HCT116 (cell line): ENCODE measurements at regions not wholly inside any gene's neighbourhood (a gene's known extent, or its start where the extent isn't known, plus 50 kb on each side); places are given as distances from the start of the nearest gene placed in this dataset.

ENCODE experiments used
- ATAC-seq: fragments of 200-7000 bp; cut with Tn5 transposase; 2 replicates; pipeline ENCODE4 v1.9.1; 2020; ENCODE audit warnings: mild to moderate bottlenecking, moderate library complexity
- BruUV-seq: library from RNA; stranded (reverse); fragments of 400-500 nt; replicated peaks from 2 replicates; lab custom pipeline; 2021; lab: Mats Ljungman, UMichigan
- CTCF ChIA-PET: fragments of 300-600 bp; sonication (Branson Sonifier 250); formaldehyde crosslinking; loops from one replicate; lab custom pipeline; 2021; ENCODE audit warnings: antibody characterized with exemption; lab: Charles Lee
- POLR2A ChIA-PET: fragments of 300-600, 350-600 bp; sonication (Branson Sonifier 250); formaldehyde crosslinking; loops from one replicate; lab custom pipeline; 2021; ENCODE audit warnings: antibody characterized with exemption; lab: Charles Lee
- RAD21 ChIA-PET, 2 experiments: fragments of 300-600 bp; sonication (Branson Sonifier 250); formaldehyde crosslinking; loops; one replicate each; lab custom pipeline; 2023; ENCODE audit warnings: low total read pairs in 2 of 2; ENCODE audit not compliant: uncharacterized antibody in 2 of 2, unreplicated experiment in 2 of 2, low non-redundant PET in 1 of 2; lab: Charles Lee
- DNase-seq: peaks from one replicate; pipeline ENCODE4 v3.0.0-alpha.2; 2010; ENCODE audit warnings: low read depth, low spot score
- H2AFZ ChIP-seq: fragments of 200-600 bp; shearing (Covaris generic), sonication (generic); 2 replicates; pipeline ENCODE4 v1.6.1; 2017; ENCODE audit warnings: low read depth, mixed run types, mixed read lengths, antibody characterized with exemption, low read length; ENCODE audit not compliant: poor library complexity, severe bottlenecking
- H3K27ac ChIP-seq: 2 replicates; pipeline ENCODE4 v1.5.1; 2012; ENCODE audit warnings: low read depth, low read length
- H3K27me3 ChIP-seq: fragments of 200-600 bp; sonication (generic); 2 replicates; pipeline ENCODE4 v1.6.1; 2016; ENCODE audit warnings: mixed run types, low read length, mixed read lengths; ENCODE audit not compliant: insufficient read depth
- H3K36me3 ChIP-seq, 2 experiments: fragments of 200-500 bp in 1 of 2; fragments of 200-600 bp in 1 of 2; sonication (Bioruptor generic) in 1 of 2; sonication (generic) in 1 of 2; 2 replicates each; pipeline versions ENCODE4 v1.5.1 to v1.6.1; 2014 to 2016; ENCODE audit warnings: low read length in 2 of 2, inconsistent platforms in 1 of 2, mixed read lengths in 1 of 2, mixed run types in 1 of 2; ENCODE audit not compliant: insufficient read depth in 2 of 2, control insufficient read depth in 1 of 2
- H3K4me1 ChIP-seq, 2 experiments: fragments of 200-600 bp in 1 of 2; sonication (generic) in 1 of 2; 2 replicates each; pipeline versions ENCODE4 v1.5.1 to v1.6.1; 2012 to 2017; ENCODE audit warnings: low read length in 2 of 2, inconsistent platforms in 1 of 2, mild to moderate bottlenecking in 1 of 2, mixed read lengths in 1 of 2, mixed run types in 1 of 2, moderate library complexity in 1 of 2; ENCODE audit not compliant: insufficient read depth in 2 of 2, control insufficient read depth in 1 of 2
- H3K4me2 ChIP-seq: fragments of 200-600 bp; sonication (generic); 2 replicates; pipeline ENCODE4 v1.6.1; 2017; ENCODE audit warnings: mixed run types, low read length, mixed read lengths
- H3K4me3 ChIP-seq, 2 experiments: fragments of 200-600 bp in 1 of 2; sonication (generic) in 1 of 2; replicated peaks in 1 of 2; 2 replicates each; pipeline ENCODE4 v1.5.1; 2011 to 2016; ENCODE audit warnings: low read length in 2 of 2, control low read depth in 1 of 2, low read depth in 1 of 2, mild to moderate bottlenecking in 1 of 2, mixed read lengths in 1 of 2, mixed run types in 1 of 2
- H3K79me2 ChIP-seq: fragments of 200-600 bp; sonication (generic); 2 replicates; pipeline ENCODE4 v1.6.1; 2017; ENCODE audit warnings: mild to moderate bottlenecking, mixed run types, low read length, moderate library complexity, mixed read lengths; ENCODE audit not compliant: insufficient read depth
- H3K9ac ChIP-seq: fragments of 200-600 bp; sonication (generic); 2 replicates; pipeline ENCODE4 v1.6.1; 2016; ENCODE audit warnings: low read length, mixed read lengths
- H3K9me2 ChIP-seq: fragments of 200-600 bp; sonication (generic), shearing (Covaris generic); 2 replicates; pipeline ENCODE4 v1.6.1; 2017; ENCODE audit warnings: mixed run types, mild to moderate bottlenecking, moderate library complexity; ENCODE audit not compliant: insufficient read depth
- H3K9me3 ChIP-seq, 2 experiments: fragments of 200-500 bp in 1 of 2; fragments of 200-600 bp in 1 of 2; sonication (Bioruptor generic) in 1 of 2; sonication (generic) in 1 of 2; 2 replicates each; pipeline ENCODE4 v1.6.1; 2014 to 2017; ENCODE audit warnings: low read length in 2 of 2, mixed read lengths in 2 of 2, inconsistent platforms in 1 of 2, low read depth in 1 of 2, mild to moderate bottlenecking in 1 of 2, mixed run types in 1 of 2, moderate library complexity in 1 of 2; ENCODE audit not compliant: control insufficient read depth in 1 of 2, insufficient read depth in 1 of 2
- H4K20me1 ChIP-seq: fragments of 200-600 bp; sonication (generic), shearing (Covaris generic); 2 replicates; pipeline ENCODE4 v1.6.1; 2017; ENCODE audit warnings: mixed run types, mild to moderate bottlenecking, moderate library complexity; ENCODE audit not compliant: insufficient read depth
- CEBPB ChIP-seq: IDR thresholded peaks from 2 replicates; pipeline ENCODE4 v1.6.1; 2012; ENCODE audit warnings: low read depth
- EGR1 ChIP-seq: IDR thresholded peaks from 2 replicates; pipeline ENCODE4 v1.6.1; 2012; ENCODE audit warnings: low read depth
- ELF1 ChIP-seq: IDR thresholded peaks from 2 replicates; pipeline ENCODE4 v1.6.1; 2012; ENCODE audit warnings: low read depth, borderline replicate concordance
- EZH2 ChIP-seq: fragments of 200-600 bp; sonication (generic); IDR thresholded peaks from 2 replicates; pipeline ENCODE4 v1.6.1; 2017; ENCODE audit warnings: antibody characterized with exemption, mixed run types
- EZH2phosphoT487 ChIP-seq: fragments of 200-600 bp; IDR thresholded peaks from 2 replicates; pipeline ENCODE4 v1.6.1; 2018; ENCODE audit warnings: antibody characterized with exemption, borderline replicate concordance
- FOSL1 ChIP-seq: IDR thresholded peaks from 2 replicates; pipeline ENCODE4 v1.6.1; 2012; ENCODE audit warnings: low read depth
- RAD21 ChIP-seq: IDR thresholded peaks from 2 replicates; pipeline ENCODE4 v1.6.1; 2012; ENCODE audit warnings: low read depth, mild to moderate bottlenecking
- SIN3A ChIP-seq: IDR thresholded peaks from 2 replicates; pipeline ENCODE4 v1.6.1; 2012; ENCODE audit warnings: low read depth
- SP1 ChIP-seq: IDR thresholded peaks from 2 replicates; pipeline ENCODE4 v1.6.1; 2012; ENCODE audit warnings: low read depth
- TCF7L2 ChIP-seq: IDR thresholded peaks from 2 replicates; pipeline ENCODE4 v1.7.0; 2011; ENCODE audit warnings: borderline replicate concordance, inconsistent platforms; ENCODE audit not compliant: insufficient read depth, insufficient read length; ENCODE audit errors: extremely low read depth
- ZFX ChIP-seq: fragments of 450-650 bp; IDR thresholded peaks from 2 replicates; pipeline ENCODE4 v1.6.1; 2017
- ZNF274 ChIP-seq: fragments of 200-500 bp; sonication (Bioruptor generic); IDR thresholded peaks from 2 replicates; pipeline ENCODE4 v1.6.1; 2014; ENCODE audit warnings: mild to moderate bottlenecking, low read depth, low read length, inconsistent platforms
- intact Hi-C: fragments of 100-400 bp; cut with micrococcal nuclease; formaldehyde crosslinking; loops from 2 replicates; pipeline ENCODE4 v1.10.0; 2022
- TF ChIP-seq, protein P1 (sequence below), 3 experiments: fragments of 200-600 bp in 1 of 3; sonication (generic) in 1 of 3; IDR thresholded peaks in 2 of 3; conservative IDR thresholded peaks in 1 of 3; 2 replicates each; pipeline ENCODE4 v1.5.1; 2012 to 2017; ENCODE audit warnings: low read depth in 2 of 3, low read length in 2 of 3, antibody characterized with exemption in 1 of 3, borderline replicate concordance in 1 of 3, control low read depth in 1 of 3, mild to moderate bottlenecking in 1 of 3, mixed read lengths in 1 of 3, mixed run types in 1 of 3, moderate library complexity in 1 of 3; ENCODE audit not compliant: insufficient read depth in 1 of 3
- TF ChIP-seq, protein P2 (sequence below): IDR thresholded peaks from 2 replicates; pipeline ENCODE4 v1.6.1; 2012
- TF ChIP-seq, protein P3 (sequence below): IDR thresholded peaks from 2 replicates; pipeline ENCODE4 v1.6.1; 2012; ENCODE audit warnings: low read depth
- TF ChIP-seq, protein P4 (sequence below): IDR thresholded peaks from 2 replicates; pipeline ENCODE4 v1.6.1; 2011; ENCODE audit warnings: mild to moderate bottlenecking, low read length, moderate library complexity; ENCODE audit not compliant: insufficient replicate concordance; ENCODE audit errors: extremely low read depth

DNA sequence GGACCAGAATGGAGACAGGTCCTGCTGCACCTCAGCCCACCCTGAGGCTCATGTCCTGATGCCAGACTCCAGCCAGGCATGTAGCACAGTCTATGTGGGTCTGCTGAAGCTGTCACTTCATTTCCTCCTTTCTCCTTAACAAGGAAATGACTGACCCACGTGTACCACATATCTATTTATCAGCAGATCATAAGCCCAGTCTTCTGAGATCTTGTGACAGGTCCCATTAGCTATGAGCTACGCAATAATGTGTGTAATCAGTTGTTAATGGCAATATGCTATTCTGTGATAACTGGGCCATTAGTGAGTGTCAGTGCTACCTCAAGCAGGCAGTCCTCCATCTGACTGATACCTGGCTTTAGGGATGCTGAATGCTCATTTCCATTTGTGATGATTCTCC, 615.3 kb downstream of the BCL11A start:
- BruUV-seq, result no TSS peak
- no peak for TF ChIP-seq EZH2
- TF ChIP-seq, protein P1, sequence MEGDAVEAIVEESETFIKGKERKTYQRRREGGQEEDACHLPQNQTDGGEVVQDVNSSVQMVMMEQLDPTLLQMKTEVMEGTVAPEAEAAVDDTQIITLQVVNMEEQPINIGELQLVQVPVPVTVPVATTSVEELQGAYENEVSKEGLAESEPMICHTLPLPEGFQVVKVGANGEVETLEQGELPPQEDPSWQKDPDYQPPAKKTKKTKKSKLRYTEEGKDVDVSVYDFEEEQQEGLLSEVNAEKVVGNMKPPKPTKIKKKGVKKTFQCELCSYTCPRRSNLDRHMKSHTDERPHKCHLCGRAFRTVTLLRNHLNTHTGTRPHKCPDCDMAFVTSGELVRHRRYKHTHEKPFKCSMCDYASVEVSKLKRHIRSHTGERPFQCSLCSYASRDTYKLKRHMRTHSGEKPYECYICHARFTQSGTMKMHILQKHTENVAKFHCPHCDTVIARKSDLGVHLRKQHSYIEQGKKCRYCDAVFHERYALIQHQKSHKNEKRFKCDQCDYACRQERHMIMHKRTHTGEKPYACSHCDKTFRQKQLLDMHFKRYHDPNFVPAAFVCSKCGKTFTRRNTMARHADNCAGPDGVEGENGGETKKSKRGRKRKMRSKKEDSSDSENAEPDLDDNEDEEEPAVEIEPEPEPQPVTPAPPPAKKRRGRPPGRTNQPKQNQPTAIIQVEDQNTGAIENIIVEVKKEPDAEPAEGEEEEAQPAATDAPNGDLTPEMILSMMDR (IDR thresholded peaks at IDR 0.05 in 2 of 3, conservative IDR thresholded peaks at IDR 0.05 in 1 of 3; ENCODE audit: borderline replicate concordance in 1 of 3, insufficient read depth in 1 of 3, low read depth in 2 of 3, low read length in 2 of 3), result no peak
- TF ChIP-seq, protein P2, sequence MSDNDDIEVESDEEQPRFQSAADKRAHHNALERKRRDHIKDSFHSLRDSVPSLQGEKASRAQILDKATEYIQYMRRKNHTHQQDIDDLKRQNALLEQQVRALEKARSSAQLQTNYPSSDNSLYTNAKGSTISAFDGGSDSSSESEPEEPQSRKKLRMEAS, result no peak
- TF ChIP-seq, protein P3, sequence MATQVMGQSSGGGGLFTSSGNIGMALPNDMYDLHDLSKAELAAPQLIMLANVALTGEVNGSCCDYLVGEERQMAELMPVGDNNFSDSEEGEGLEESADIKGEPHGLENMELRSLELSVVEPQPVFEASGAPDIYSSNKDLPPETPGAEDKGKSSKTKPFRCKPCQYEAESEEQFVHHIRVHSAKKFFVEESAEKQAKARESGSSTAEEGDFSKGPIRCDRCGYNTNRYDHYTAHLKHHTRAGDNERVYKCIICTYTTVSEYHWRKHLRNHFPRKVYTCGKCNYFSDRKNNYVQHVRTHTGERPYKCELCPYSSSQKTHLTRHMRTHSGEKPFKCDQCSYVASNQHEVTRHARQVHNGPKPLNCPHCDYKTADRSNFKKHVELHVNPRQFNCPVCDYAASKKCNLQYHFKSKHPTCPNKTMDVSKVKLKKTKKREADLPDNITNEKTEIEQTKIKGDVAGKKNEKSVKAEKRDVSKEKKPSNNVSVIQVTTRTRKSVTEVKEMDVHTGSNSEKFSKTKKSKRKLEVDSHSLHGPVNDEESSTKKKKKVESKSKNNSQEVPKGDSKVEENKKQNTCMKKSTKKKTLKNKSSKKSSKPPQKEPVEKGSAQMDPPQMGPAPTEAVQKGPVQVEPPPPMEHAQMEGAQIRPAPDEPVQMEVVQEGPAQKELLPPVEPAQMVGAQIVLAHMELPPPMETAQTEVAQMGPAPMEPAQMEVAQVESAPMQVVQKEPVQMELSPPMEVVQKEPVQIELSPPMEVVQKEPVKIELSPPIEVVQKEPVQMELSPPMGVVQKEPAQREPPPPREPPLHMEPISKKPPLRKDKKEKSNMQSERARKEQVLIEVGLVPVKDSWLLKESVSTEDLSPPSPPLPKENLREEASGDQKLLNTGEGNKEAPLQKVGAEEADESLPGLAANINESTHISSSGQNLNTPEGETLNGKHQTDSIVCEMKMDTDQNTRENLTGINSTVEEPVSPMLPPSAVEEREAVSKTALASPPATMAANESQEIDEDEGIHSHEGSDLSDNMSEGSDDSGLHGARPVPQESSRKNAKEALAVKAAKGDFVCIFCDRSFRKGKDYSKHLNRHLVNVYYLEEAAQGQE, result no peak
- no peak for TF ChIP-seq ELF1
- no peak for TF ChIP-seq SP1
- TF ChIP-seq CEBPB, result no peak
- no peak for TF ChIP-seq RAD21
- TF ChIP-seq TCF7L2, result no peak
- no peak for TF ChIP-seq ZFX
- TF ChIP-seq FOSL1, result no peak
- no peak for TF ChIP-seq SIN3A
- TF ChIP-seq, protein P4, sequence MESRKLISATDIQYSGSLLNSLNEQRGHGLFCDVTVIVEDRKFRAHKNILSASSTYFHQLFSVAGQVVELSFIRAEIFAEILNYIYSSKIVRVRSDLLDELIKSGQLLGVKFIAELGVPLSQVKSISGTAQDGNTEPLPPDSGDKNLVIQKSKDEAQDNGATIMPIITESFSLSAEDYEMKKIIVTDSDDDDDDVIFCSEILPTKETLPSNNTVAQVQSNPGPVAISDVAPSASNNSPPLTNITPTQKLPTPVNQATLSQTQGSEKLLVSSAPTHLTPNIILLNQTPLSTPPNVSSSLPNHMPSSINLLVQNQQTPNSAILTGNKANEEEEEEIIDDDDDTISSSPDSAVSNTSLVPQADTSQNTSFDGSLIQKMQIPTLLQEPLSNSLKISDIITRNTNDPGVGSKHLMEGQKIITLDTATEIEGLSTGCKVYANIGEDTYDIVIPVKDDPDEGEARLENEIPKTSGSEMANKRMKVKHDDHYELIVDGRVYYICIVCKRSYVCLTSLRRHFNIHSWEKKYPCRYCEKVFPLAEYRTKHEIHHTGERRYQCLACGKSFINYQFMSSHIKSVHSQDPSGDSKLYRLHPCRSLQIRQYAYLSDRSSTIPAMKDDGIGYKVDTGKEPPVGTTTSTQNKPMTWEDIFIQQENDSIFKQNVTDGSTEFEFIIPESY, result no peak
- TF ChIP-seq EZH2phosphoT487, result no peak
- no peak for TF ChIP-seq EGR1
- no peak for TF ChIP-seq ZNF274
- Histone ChIP-seq H3K4me3 (no peak overlapping the region), H2AFZ (no peak overlapping the region), H3K4me2 (no peak overlapping the region), H4K20me1 (no peaks in the 10 kb centered on the region), H3K36me3 (no peaks in the 10 kb centered on the region), H3K9ac (no peak overlapping the region), H3K27ac (no peak overlapping the region), H3K9me3 (no peaks in the 10 kb centered on the region), H3K4me1 (no peaks in the 10 kb centered on the region), H3K27me3 (no peaks in the 10 kb centered on the region), H3K79me2 (no peaks in the 10 kb centered on the region), H3K9me2 (no peaks in the 10 kb centered on the region)
- intact Hi-C loops, result no loop called here
- no peak for DNase-seq
- ChIA-PET RAD21 (no interaction called here), CTCF (no interaction called here), POLR2A (interaction anchor here (0.6 kb wide), 1 partner anchor 612 kb away, joined by 3 read pairs; no protein-coding TSS in a partner anchor)
- no peak for ATAC-seq
